GM19372 (cell line): ENCODE measurements at regions not wholly inside any gene's neighbourhood (a gene's known extent, or its start where the extent isn't known, plus 50 kb on each side); places are given as distances from the start of the nearest gene placed in this dataset.

ENCODE experiments used
- ATAC-seq: cut with Tn5 transposase; IDR thresholded peaks from one replicate; pipeline ENCODE4 v1.9.1; 2021; ENCODE audit warnings: mild to moderate bottlenecking, low read depth, moderate library complexity; ENCODE audit not compliant: unreplicated experiment

GRCh38 chr2:53452400-53452799 is 315.2 kb upstream of the CHAC2 start:
- ATAC-seq: no peak

GRCh38 chr2:53450923-53451322 is 316.7 kb upstream of the CHAC2 start:
- ATAC-seq: no peak

GRCh38 chr2:53448591-53448990 is 319.0 kb upstream of the CHAC2 start:
- ATAC-seq: no peak

- ATAC-seq: no peak
These were observed 319.5 kb upstream of the CHAC2 start for GRCh38 chr2:53448086-53448485.

GRCh38 chr2:53445383-53446070 is 322.1 kb upstream of the CHAC2 start:
- no peak for ATAC-seq

- ATAC-seq: no peak
These were observed 324.8 kb upstream of the CHAC2 start for GRCh38 chr2:53442783-53443182.

- ATAC-seq: no peak
These were observed 325.5 kb upstream of the CHAC2 start for GRCh38 chr2:53442093-53442492.

- no peak for ATAC-seq
These were observed 328.9 kb upstream of the CHAC2 start for GRCh38 chr2:53438692-53439091.

- no peak for ATAC-seq
These were observed 329.5 kb upstream of the CHAC2 start for GRCh38 chr2:53438100-53438499.

- ATAC-seq: no peak
These were observed 330.2 kb upstream of the CHAC2 start for GRCh38 chr2:53437371-53437770.

- no peak for ATAC-seq
These were observed 330.7 kb upstream of the CHAC2 start for GRCh38 chr2:53436882-53437281.

GRCh38 chr2:53435610-53436009 is 332.0 kb upstream of the CHAC2 start:
- no peak for ATAC-seq

- ATAC-seq: no peak
These were observed 333.1 kb upstream of the CHAC2 start for GRCh38 chr2:53434466-53434865.

GRCh38 chr2:53432936-53433335 is 334.7 kb upstream of the CHAC2 start:
- no peak for ATAC-seq

GRCh38 chr2:53429901-53430300 is 337.7 kb upstream of the CHAC2 start:
- ATAC-seq: no peak

GRCh38 chr2:53424902-53425301 is 342.7 kb upstream of the CHAC2 start:
- ATAC-seq: no peak

GRCh38 chr2:53423465-53423864 is 344.1 kb upstream of the CHAC2 start:
- no peak for ATAC-seq

- peak; percentile 93 for ATAC-seq
These were observed 344.6 kb upstream of the CHAC2 start for GRCh38 chr2:53422979-53423378.

- ATAC-seq: no peak
These were observed 350.2 kb upstream of the CHAC2 start for GRCh38 chr2:53417385-53417784.

GRCh38 chr2:53407363-53408080 is 360.1 kb upstream of the CHAC2 start:
- no peak for ATAC-seq

GRCh38 chr2:53403792-53404413 is 363.7 kb upstream of the CHAC2 start:
- ATAC-seq: no peak

- ATAC-seq: no peak
These were observed 370.5 kb upstream of the CHAC2 start for GRCh38 chr2:53397085-53397484.
